Activated naive CD8-positive, alpha-beta T cell treated with anti-CD3 and anti-CD28 coated beads, Interleukin-2, amount 50 U/mL, for 24 hours (primary cell): ENCODE measurements at regions not wholly inside any gene's neighbourhood (a gene's known extent, or its start where the extent isn't known, plus 50 kb on each side); places are given as distances from the start of the nearest gene placed in this dataset.

Source experiments
- ATAC-seq: fragments of 150-1000 bp; cut with Tn5 transposase; one replicate; pipeline ENCODE4 v1.10.0; 2021
- DNase-seq: peaks from one replicate; pipeline ENCODE4 v3.0.0; 2021
- H3K27ac Mint-ChIP-seq: one replicate; pipeline ENCODE4 v1.8.0; 2021; ENCODE audit warnings: mild to moderate bottlenecking, mixed read lengths
- H3K27me3 Mint-ChIP-seq: one replicate; pipeline ENCODE4 v1.8.0; 2021; ENCODE audit warnings: mixed read lengths
- H3K36me3 Mint-ChIP-seq: one replicate; pipeline ENCODE4 v1.8.0; 2021; ENCODE audit warnings: low read depth, mixed read lengths
- H3K4me1 Mint-ChIP-seq: one replicate; pipeline ENCODE4 v1.8.0; 2021; ENCODE audit warnings: mixed read lengths
- H3K4me3 Mint-ChIP-seq: one replicate; pipeline ENCODE4 v1.8.0; 2021; ENCODE audit warnings: mild to moderate bottlenecking, moderate library complexity, mixed read lengths
- H3K9me3 Mint-ChIP-seq: one replicate; pipeline ENCODE4 v1.8.0; 2021; ENCODE audit warnings: mixed read lengths

GRCh38 chr13:90751026-90751425 lies 596.5 kb upstream of the MIR17HG start:
- no peak overlapping the region for H3K4me3 Mint-ChIP-seq
- H3K27ac Mint-ChIP-seq, result no peak overlapping the region
- peaks cover 25% of the 10 kb centered on the region for H3K9me3 Mint-ChIP-seq
- H3K4me1 Mint-ChIP-seq, result no peaks in the 10 kb centered on the region
- H3K36me3 Mint-ChIP-seq, result no peaks in the 10 kb centered on the region
- DNase-seq, result no peak
- H3K27me3 Mint-ChIP-seq, result no peaks in the 10 kb centered on the region
- no peak for ATAC-seq

GRCh38 chr13:90752070-90752469 lies 595.4 kb upstream of the MIR17HG start:
- H3K4me1 Mint-ChIP-seq, result no peaks in the 10 kb centered on the region
- H3K9me3 Mint-ChIP-seq, result peaks cover 25% of the 10 kb centered on the region
- no peak overlapping the region for H3K4me3 Mint-ChIP-seq
- no peaks in the 10 kb centered on the region for H3K36me3 Mint-ChIP-seq
- no peaks in the 10 kb centered on the region for H3K27me3 Mint-ChIP-seq
- DNase-seq (no peak), ATAC-seq (no peak)
- H3K27ac Mint-ChIP-seq, result no peak overlapping the region

GRCh38 chr13:90757127-90757680 lies 590.3 kb upstream of the MIR17HG start:
- H3K4me1 Mint-ChIP-seq, result no peaks in the 10 kb centered on the region
- H3K27me3 Mint-ChIP-seq, result no peaks in the 10 kb centered on the region
- ATAC-seq (no peak), DNase-seq (no peak)
- H3K27ac Mint-ChIP-seq, result no peak overlapping the region
- H3K9me3 Mint-ChIP-seq, result peaks cover 10% of the 10 kb centered on the region
- no peaks in the 10 kb centered on the region for H3K36me3 Mint-ChIP-seq
- no peak overlapping the region for H3K4me3 Mint-ChIP-seq

- no peak for ATAC-seq
- peaks cover 9% of the 10 kb centered on the region for H3K9me3 Mint-ChIP-seq
- H3K27me3 Mint-ChIP-seq, result no peaks in the 10 kb centered on the region
- H3K36me3 Mint-ChIP-seq, result no peaks in the 10 kb centered on the region
- no peak for DNase-seq
- H3K4me1 Mint-ChIP-seq, result no peaks in the 10 kb centered on the region
- no peak overlapping the region for H3K27ac Mint-ChIP-seq
- H3K4me3 Mint-ChIP-seq, result no peak overlapping the region
These were observed 586.8 kb upstream of the MIR17HG start for GRCh38 chr13:90760639-90761038.

GRCh38 chr13:90763476-90764150 lies 583.9 kb upstream of the MIR17HG start:
- no peaks in the 10 kb centered on the region for H3K27me3 Mint-ChIP-seq
- no peaks in the 10 kb centered on the region for H3K4me1 Mint-ChIP-seq
- DNase-seq (no peak), ATAC-seq (no peak)
- H3K27ac Mint-ChIP-seq, result no peak overlapping the region
- no peaks in the 10 kb centered on the region for H3K36me3 Mint-ChIP-seq
- no peak overlapping the region for H3K4me3 Mint-ChIP-seq
- H3K9me3 Mint-ChIP-seq, result peaks cover 9% of the 10 kb centered on the region

GRCh38 chr13:90766386-90766902 lies 581.0 kb upstream of the MIR17HG start:
- Mint-ChIP-seq H3K9me3 (peaks cover 14% of the 10 kb centered on the region), H3K4me1 (no peaks in the 10 kb centered on the region), H3K36me3 (no peaks in the 10 kb centered on the region), H3K27me3 (no peaks in the 10 kb centered on the region), H3K4me3 (no peak overlapping the region), H3K27ac (no peak overlapping the region)
- ATAC-seq, result no peak
- no peak for DNase-seq

GRCh38 chr13:90768116-90768515 lies 579.4 kb upstream of the MIR17HG start:
- Mint-ChIP-seq H3K27me3 (no peaks in the 10 kb centered on the region), H3K27ac (no peak overlapping the region), H3K4me1 (no peaks in the 10 kb centered on the region)

GRCh38 chr13:90769387-90769786 lies 578.1 kb upstream of the MIR17HG start:
- no peak for ATAC-seq
- H3K4me1 Mint-ChIP-seq, result no peaks in the 10 kb centered on the region
- H3K36me3 Mint-ChIP-seq, result no peaks in the 10 kb centered on the region
- no peak overlapping the region for H3K27ac Mint-ChIP-seq
- no peak overlapping the region for H3K4me3 Mint-ChIP-seq
- no peak for DNase-seq
- H3K9me3 Mint-ChIP-seq, result peaks cover 5% of the 10 kb centered on the region
- no peaks in the 10 kb centered on the region for H3K27me3 Mint-ChIP-seq

More at GRCh38 chr13:90768116-90768515, 579.4 kb upstream of the MIR17HG start:
- Mint-ChIP-seq H3K9me3 (peaks cover 11% of the 10 kb centered on the region), H3K36me3 (no peaks in the 10 kb centered on the region), H3K4me3 (no peak overlapping the region)
- no peak for ATAC-seq
- no peak for DNase-seq

GRCh38 chr13:90770334-90770733 lies 577.2 kb upstream of the MIR17HG start:
- no peaks in the 10 kb centered on the region for H3K36me3 Mint-ChIP-seq
- H3K9me3 Mint-ChIP-seq, result peaks cover 9% of the 10 kb centered on the region
- H3K4me1 Mint-ChIP-seq, result no peaks in the 10 kb centered on the region
- H3K4me3 Mint-ChIP-seq, result no peak overlapping the region
- no peak overlapping the region for H3K27ac Mint-ChIP-seq
- ATAC-seq (no peak), DNase-seq (no peak)
- no peaks in the 10 kb centered on the region for H3K27me3 Mint-ChIP-seq

- Mint-ChIP-seq H3K36me3 (no peaks in the 10 kb centered on the region), H3K9me3 (peaks cover 9% of the 10 kb centered on the region), H3K27me3 (no peaks in the 10 kb centered on the region), H3K4me3 (no peak overlapping the region), H3K27ac (no peak overlapping the region), H3K4me1 (no peaks in the 10 kb centered on the region)
- DNase-seq, result no peak
- ATAC-seq, result no peak
These were observed 573.8 kb upstream of the MIR17HG start for GRCh38 chr13:90773681-90774080.

GRCh38 chr13:90776051-90776748 lies 571.3 kb upstream of the MIR17HG start:
- H3K36me3 Mint-ChIP-seq, result no peaks in the 10 kb centered on the region
- no peaks in the 10 kb centered on the region for H3K27me3 Mint-ChIP-seq
- peaks cover 4% of the 10 kb centered on the region for H3K9me3 Mint-ChIP-seq
- H3K27ac Mint-ChIP-seq, result no peak overlapping the region
- no peak for ATAC-seq
- no peak for DNase-seq
- no peak overlapping the region for H3K4me3 Mint-ChIP-seq
- H3K4me1 Mint-ChIP-seq, result no peaks in the 10 kb centered on the region

- Mint-ChIP-seq H3K27me3 (no peaks in the 10 kb centered on the region), H3K36me3 (no peaks in the 10 kb centered on the region), H3K9me3 (peaks cover 4% of the 10 kb centered on the region), H3K4me1 (no peaks in the 10 kb centered on the region), H3K27ac (no peak overlapping the region), H3K4me3 (no peak overlapping the region)
- ATAC-seq (no peak), DNase-seq (no peak)
These were observed 564.2 kb upstream of the MIR17HG start for GRCh38 chr13:90783273-90783672.

- Mint-ChIP-seq H3K27me3 (no peaks in the 10 kb centered on the region), H3K36me3 (no peaks in the 10 kb centered on the region), H3K4me3 (no peak overlapping the region), H3K27ac (no peak overlapping the region), H3K4me1 (no peaks in the 10 kb centered on the region), H3K9me3 (peaks cover 4% of the 10 kb centered on the region)
- DNase-seq, result no peak
- ATAC-seq, result no peak
These were observed 560.5 kb upstream of the MIR17HG start for GRCh38 chr13:90787007-90787406.

- H3K4me3 Mint-ChIP-seq, result no peak overlapping the region
- no peak overlapping the region for H3K27ac Mint-ChIP-seq
- no peaks in the 10 kb centered on the region for H3K9me3 Mint-ChIP-seq
- no peak for ATAC-seq
- H3K4me1 Mint-ChIP-seq, result no peaks in the 10 kb centered on the region
- no peaks in the 10 kb centered on the region for H3K27me3 Mint-ChIP-seq
- H3K36me3 Mint-ChIP-seq, result no peaks in the 10 kb centered on the region
- DNase-seq, result no peak
These were observed 555.2 kb upstream of the MIR17HG start for GRCh38 chr13:90792335-90792734.

- Mint-ChIP-seq H3K4me3 (no peak overlapping the region), H3K36me3 (no peaks in the 10 kb centered on the region), H3K27ac (no peak overlapping the region), H3K9me3 (no peaks in the 10 kb centered on the region), H3K27me3 (no peaks in the 10 kb centered on the region), H3K4me1 (no peaks in the 10 kb centered on the region)
- ATAC-seq (no peak), DNase-seq (no peak)
These were observed 554.1 kb upstream of the MIR17HG start for GRCh38 chr13:90793261-90793820.
